ENCODE measurements at regions not wholly inside any gene's neighbourhood (a gene's known extent, or its start where the extent isn't known, plus 50 kb on each side); places are given as distances from the start of the nearest gene placed in this dataset.
"Not testable (repeated sequence)": the region's sequence is repeated elsewhere in the genome, so short reads cannot be mapped to it uniquely, and the experiment has no call there.

DNA sequence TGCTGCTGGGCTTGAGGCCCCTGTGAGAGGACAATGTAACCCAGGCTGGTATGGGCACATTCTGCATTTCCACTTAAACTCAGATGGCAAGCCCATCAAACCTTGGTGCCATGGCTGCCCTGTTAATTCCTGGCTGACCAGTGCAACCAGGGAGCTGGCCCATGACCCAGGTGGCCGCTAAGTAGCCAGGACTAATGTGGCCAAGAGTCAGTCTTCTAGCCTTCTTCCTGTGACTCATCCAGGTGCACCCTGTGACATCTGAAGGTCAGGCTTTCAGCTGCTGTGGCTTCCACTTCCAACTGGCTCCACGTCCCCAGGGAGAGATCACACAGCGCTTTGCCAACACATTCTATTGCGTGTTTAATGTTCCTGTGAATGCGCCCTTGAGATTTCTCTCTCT lies 50.5 kb upstream of the ROPN1B start:
- TF ChIP-seq, protein P1, sequence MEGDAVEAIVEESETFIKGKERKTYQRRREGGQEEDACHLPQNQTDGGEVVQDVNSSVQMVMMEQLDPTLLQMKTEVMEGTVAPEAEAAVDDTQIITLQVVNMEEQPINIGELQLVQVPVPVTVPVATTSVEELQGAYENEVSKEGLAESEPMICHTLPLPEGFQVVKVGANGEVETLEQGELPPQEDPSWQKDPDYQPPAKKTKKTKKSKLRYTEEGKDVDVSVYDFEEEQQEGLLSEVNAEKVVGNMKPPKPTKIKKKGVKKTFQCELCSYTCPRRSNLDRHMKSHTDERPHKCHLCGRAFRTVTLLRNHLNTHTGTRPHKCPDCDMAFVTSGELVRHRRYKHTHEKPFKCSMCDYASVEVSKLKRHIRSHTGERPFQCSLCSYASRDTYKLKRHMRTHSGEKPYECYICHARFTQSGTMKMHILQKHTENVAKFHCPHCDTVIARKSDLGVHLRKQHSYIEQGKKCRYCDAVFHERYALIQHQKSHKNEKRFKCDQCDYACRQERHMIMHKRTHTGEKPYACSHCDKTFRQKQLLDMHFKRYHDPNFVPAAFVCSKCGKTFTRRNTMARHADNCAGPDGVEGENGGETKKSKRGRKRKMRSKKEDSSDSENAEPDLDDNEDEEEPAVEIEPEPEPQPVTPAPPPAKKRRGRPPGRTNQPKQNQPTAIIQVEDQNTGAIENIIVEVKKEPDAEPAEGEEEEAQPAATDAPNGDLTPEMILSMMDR (conservative IDR thresholded peaks at IDR 0.05; ENCODE audit: low read length) = not testable (repeated sequence)
- not testable (repeated sequence) for TF ChIP-seq EZH2phosphoT487 (IDR thresholded peaks at IDR 0.05; ENCODE audit: borderline replicate concordance, low read depth, low read length)
